ENCODE measurements at regions not wholly inside any gene's neighbourhood (a gene's known extent, or its start where the extent isn't known, plus 50 kb on each side); places are given as distances from the start of the nearest gene placed in this dataset.
"Not testable (repeated sequence)": the region's sequence is repeated elsewhere in the genome, so short reads cannot be mapped to it uniquely, and the experiment has no call there.

DNA sequence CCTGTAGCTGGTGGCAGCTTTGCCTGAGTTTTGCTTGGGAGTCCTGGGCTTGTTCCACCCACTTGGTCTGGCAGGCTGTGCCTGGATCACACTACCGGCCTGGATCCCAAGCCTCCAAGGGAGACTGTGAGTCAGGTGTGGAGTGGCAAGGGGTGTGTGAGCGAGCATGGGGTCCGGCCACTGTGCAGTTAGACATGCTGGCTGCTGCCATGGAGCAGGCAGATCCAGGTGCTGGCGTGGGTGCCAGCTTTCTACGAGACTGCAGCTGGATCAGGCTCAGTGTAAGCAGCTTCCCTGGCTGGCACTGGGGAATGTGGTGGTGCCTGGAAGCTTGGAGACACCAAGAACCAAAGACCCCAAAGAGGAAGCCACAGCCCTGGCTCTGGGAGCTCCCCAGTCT, 102.0 kb upstream of the BNIP2 start:
- Histone ChIP-seq H3K27me3 (ENCODE audit: control insufficient read depth in 2 of 2, insufficient read depth in 2 of 2, low read length in 2 of 2) (peaks cover 0 to 5% of the 10 kb centered on the region in 2 experiments), H4K20me1 (replicated peaks; ENCODE audit: control insufficient read depth, extremely low read depth, insufficient read depth, low read length) (no peaks in the 10 kb centered on the region), H3K4me3 (replicated peaks in 1 of 3; ENCODE audit: insufficient read depth in 1 of 3, low read depth in 1 of 3, low read length in 3 of 3) (no peak overlapping the region), H3K27ac (ENCODE audit: insufficient read depth, low read depth, low read length) (no peak overlapping the region), H2AFZ (ENCODE audit: low read depth, low read length) (no peak overlapping the region), H3K9ac (replicated peaks; ENCODE audit: extremely low read depth, insufficient read depth, low read length) (no peak overlapping the region), H3K9me3 (replicated peaks; ENCODE audit: control insufficient read depth, insufficient read depth, low read length) (no peaks in the 10 kb centered on the region), H3K79me2 (ENCODE audit: control insufficient read depth, insufficient read depth, low read length) (no peaks in the 10 kb centered on the region), H3K9me1 (replicated peaks; ENCODE audit: control insufficient read depth, extremely low read depth, insufficient read depth, low read length) (no peaks in the 10 kb centered on the region), H3K4me1 (ENCODE audit: control insufficient read depth, extremely low read depth, insufficient read depth, low read length) (no peaks in the 10 kb centered on the region), H3K4me2 (ENCODE audit: insufficient read depth, low read length) (no peak overlapping the region), H3K36me3 (ENCODE audit: control insufficient read depth in 2 of 2, extremely low read depth in 1 of 2, insufficient read depth in 2 of 2, low read length in 2 of 2) (no peaks in the 10 kb centered on the region)
- FAIRE-seq (no peak), DNase-seq (ENCODE audit: low read depth, low spot score) (no peak)
- BruUV-seq (replicated peaks), result no TSS peak
- POLR2A ChIA-PET, result no interaction called here
- CTCF ChIA-PET, result interaction anchor here (1.0 to 1.5 kb wide), 2 partner anchors 12 to 26 kb away, joined by 3 to 5 read pairs; no protein-coding TSS in a partner anchor
- dilution Hi-C loops (cut with MboI; ENCODE audit: extremely low pct_ligation_motif_present, low sequenced_read_pairs), result no loop called here
- no peak for TF ChIP-seq POLR2A (IDR thresholded peaks at IDR 0.05; ENCODE audit: low read depth, low read length)
- TF ChIP-seq, protein P1, sequence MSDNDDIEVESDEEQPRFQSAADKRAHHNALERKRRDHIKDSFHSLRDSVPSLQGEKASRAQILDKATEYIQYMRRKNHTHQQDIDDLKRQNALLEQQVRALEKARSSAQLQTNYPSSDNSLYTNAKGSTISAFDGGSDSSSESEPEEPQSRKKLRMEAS (IDR thresholded peaks at IDR 0.05; ENCODE audit: insufficient read depth, insufficient read length), result no peak
- no peak for TF ChIP-seq GATA2 (IDR thresholded peaks at IDR 0.05; ENCODE audit: insufficient read depth, insufficient read length, low read depth, low read length)
- TF ChIP-seq FOS (IDR thresholded peaks at IDR 0.05; ENCODE audit: borderline replicate concordance, insufficient read depth, low read length), result no peak
- TF ChIP-seq CTCF (IDR thresholded peaks at IDR 0.05; ENCODE audit: extremely low read depth in 1 of 2, insufficient read depth in 1 of 2, low read depth in 1 of 2, low read length in 2 of 2), result no peak
- no peak for TF ChIP-seq POLR2AphosphoS5 (IDR thresholded peaks at IDR 0.05; ENCODE audit: insufficient read depth, low read depth, low read length)
- TF ChIP-seq EZH2 (IDR thresholded peaks at IDR 0.05; ENCODE audit: borderline replicate concordance, low read depth, low read length, severe bottlenecking), result no peak
- no peak for TF ChIP-seq MYC (IDR thresholded peaks at IDR 0.05; ENCODE audit: low read depth, low read length)
- intact Hi-C loops (cut with micrococcal nuclease), result no loop called here

GRCh38 chr15:59786466-59786865, 97.3 kb upstream of the BNIP2 start:
- H3K9me1 ChIP-seq (replicated peaks; ENCODE audit: control insufficient read depth, extremely low read depth, insufficient read depth, low read length); DNase-seq (ENCODE audit: low read depth, low spot score); H4K20me1 ChIP-seq (replicated peaks; ENCODE audit: control insufficient read depth, extremely low read depth, insufficient read depth, low read length); FAIRE-seq; H3K79me2 ChIP-seq (ENCODE audit: control insufficient read depth, insufficient read depth, low read length); H3K4me1 ChIP-seq (ENCODE audit: control insufficient read depth, extremely low read depth, insufficient read depth, low read length); H3K36me3 ChIP-seq (ENCODE audit: control insufficient read depth in 2 of 2, extremely low read depth in 1 of 2, insufficient read depth in 2 of 2, low read length in 2 of 2); H3K9ac ChIP-seq (replicated peaks; ENCODE audit: extremely low read depth, insufficient read depth, low read length); H3K4me2 ChIP-seq (ENCODE audit: insufficient read depth, low read length); H3K9me3 ChIP-seq (replicated peaks; ENCODE audit: control insufficient read depth, insufficient read depth, low read length); intact Hi-C loops (cut with micrococcal nuclease); H3K4me3 ChIP-seq (replicated peaks in 1 of 3; ENCODE audit: insufficient read depth in 1 of 3, low read depth in 1 of 3, low read length in 3 of 3); H2AFZ ChIP-seq (ENCODE audit: low read depth, low read length); H3K27ac ChIP-seq (ENCODE audit: insufficient read depth, low read depth, low read length); BruUV-seq (replicated peaks); H3K27me3 ChIP-seq (ENCODE audit: control insufficient read depth in 2 of 2, insufficient read depth in 2 of 2, low read length in 2 of 2); POLR2A ChIA-PET; dilution Hi-C loops (cut with MboI; ENCODE audit: extremely low pct_ligation_motif_present, low sequenced_read_pairs): not testable (repeated sequence)
- CTCF ChIA-PET, result interaction anchor here (1.1 kb wide), 1 partner anchor 10 kb away, joined by 3 read pairs; no protein-coding TSS in a partner anchor

DNA sequence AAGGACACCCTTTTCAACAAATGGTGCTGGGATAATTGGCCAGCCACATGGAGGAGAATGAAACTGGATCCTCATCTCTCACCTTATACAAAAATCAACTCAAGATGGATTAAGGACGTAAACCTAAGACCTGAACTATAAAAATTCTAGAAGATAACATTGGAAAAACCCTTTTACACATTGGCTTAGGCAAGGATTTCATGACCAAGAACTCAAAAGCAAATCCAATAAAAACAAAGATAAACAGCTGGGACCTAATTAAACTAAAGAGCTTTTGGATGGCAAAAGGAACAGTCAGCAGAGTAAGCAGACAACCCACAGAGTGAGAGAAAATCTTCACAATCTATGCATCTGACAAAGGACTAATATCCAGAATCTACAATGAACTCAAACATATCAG, 96.9 kb upstream of the BNIP2 start:
- H3K4me1 ChIP-seq (ENCODE audit: control insufficient read depth, extremely low read depth, insufficient read depth, low read length); H3K27ac ChIP-seq (ENCODE audit: insufficient read depth, low read depth, low read length); CTCF ChIA-PET; BruUV-seq (replicated peaks); dilution Hi-C loops (cut with MboI; ENCODE audit: extremely low pct_ligation_motif_present, low sequenced_read_pairs); H3K27me3 ChIP-seq (ENCODE audit: control insufficient read depth in 2 of 2, insufficient read depth in 2 of 2, low read length in 2 of 2); POLR2A ChIA-PET; H3K36me3 ChIP-seq (ENCODE audit: control insufficient read depth in 2 of 2, extremely low read depth in 1 of 2, insufficient read depth in 2 of 2, low read length in 2 of 2); H3K4me2 ChIP-seq (ENCODE audit: insufficient read depth, low read length); H3K4me3 ChIP-seq (replicated peaks in 1 of 3; ENCODE audit: insufficient read depth in 1 of 3, low read depth in 1 of 3, low read length in 3 of 3); H3K79me2 ChIP-seq (ENCODE audit: control insufficient read depth, insufficient read depth, low read length); H3K9me3 ChIP-seq (replicated peaks; ENCODE audit: control insufficient read depth, insufficient read depth, low read length); H4K20me1 ChIP-seq (replicated peaks; ENCODE audit: control insufficient read depth, extremely low read depth, insufficient read depth, low read length); H3K9me1 ChIP-seq (replicated peaks; ENCODE audit: control insufficient read depth, extremely low read depth, insufficient read depth, low read length); H2AFZ ChIP-seq (ENCODE audit: low read depth, low read length); H3K9ac ChIP-seq (replicated peaks; ENCODE audit: extremely low read depth, insufficient read depth, low read length); FAIRE-seq; DNase-seq (ENCODE audit: low read depth, low spot score); intact Hi-C loops (cut with micrococcal nuclease): not testable (repeated sequence)

All from endothelial cell of umbilical vein (primary cell).